GM12878 (cell line): ENCODE measurements at regions not wholly inside any gene's neighbourhood (a gene's known extent, or its start where the extent isn't known, plus 50 kb on each side); places are given as distances from the start of the nearest gene placed in this dataset.
"Not testable (repeated sequence)": the region's sequence is repeated elsewhere in the genome, so short reads cannot be mapped to it uniquely, and the experiment has no call there.

ENCODE experiments used
- CHD2 ChIP-seq: IDR thresholded peaks from 2 replicates; pipeline ENCODE4 v1.6.1; 2011; ENCODE audit warnings: low read depth, low read length, improper control_type of control experiment, borderline replicate concordance
- CTCF ChIP-seq, 3 experiments: IDR thresholded peaks in 2 of 3; conservative IDR thresholded peaks in 1 of 3; 2 replicates each; pipeline ENCODE4 v1.5.1; 2011; ENCODE audit warnings: low read depth in 3 of 3, low read length in 3 of 3, mild to moderate bottlenecking in 3 of 3, control low read depth in 2 of 3, moderate library complexity in 2 of 3, inconsistent platforms in 1 of 3, mixed read lengths in 1 of 3; ENCODE audit not compliant: control insufficient read depth in 2 of 3, insufficient read depth in 1 of 3; ENCODE audit errors: extremely low read depth in 1 of 3
- HDAC2 ChIP-seq: fragments of 200-600 bp; sonication (generic); IDR thresholded peaks from 2 replicates; pipeline ENCODE4 v1.6.1; 2017
- MAX ChIP-seq: IDR thresholded peaks from 2 replicates; pipeline ENCODE4 v1.6.1; 2012; ENCODE audit warnings: low read depth, low read length, improper control_type of control experiment
- RCOR1 ChIP-seq: conservative IDR thresholded peaks from 2 replicates; pipeline ENCODE4 v1.6.1; 2012; ENCODE audit warnings: low read depth, low read length, improper control_type of control experiment
- SKIL ChIP-seq: fragments of 450-650 bp; IDR thresholded peaks from 2 replicates; pipeline ENCODE4 v1.6.1; 2017; ENCODE audit warnings: mild to moderate bottlenecking, low read depth, inconsistent platforms; ENCODE audit not compliant: poor library complexity, severe bottlenecking
- ZNF274 ChIP-seq: IDR thresholded peaks from one replicate; pipeline ENCODE4 v1.8.0; 2011; ENCODE audit not compliant: insufficient read length, insufficient read depth
- ZNF687 ChIP-seq: fragments of 450-650 bp; IDR thresholded peaks from 2 replicates; pipeline ENCODE4 v1.6.1; 2017; ENCODE audit warnings: mild to moderate bottlenecking, moderate library complexity
- ZZZ3 ChIP-seq: IDR thresholded peaks from 2 replicates; pipeline ENCODE4 v1.6.1; 2011; ENCODE audit warnings: low read depth; ENCODE audit not compliant: control insufficient read depth, insufficient read length

GRCh38 chr10:106019559-106019958, 1144.9 kb downstream of the SORCS1 start:
- not testable (repeated sequence) for TF ChIP-seq ZNF687; RCOR1; SKIL; ZNF274; CTCF (IDR thresholded peaks at IDR 0.05 in 2 of 3, conservative IDR thresholded peaks at IDR 0.05 in 1 of 3; ENCODE audit: control insufficient read depth in 2 of 3, extremely low read depth in 1 of 3, insufficient read depth in 1 of 3, low read depth in 3 of 3, low read length in 3 of 3); MAX; ZZZ3; CHD2; HDAC2
